Peyer's patch (tissue), 4 donors: ENCODE measurements at regions not wholly inside any gene's neighbourhood (a gene's known extent, or its start where the extent isn't known, plus 50 kb on each side); places are given as distances from the start of the nearest gene placed in this dataset.

Experiments used
- DNase-seq, 3 donors: peaks; one replicate each; pipeline ENCODE4 v3.0.0-alpha.2; 2017 to 2019
- H3K27ac ChIP-seq, 4 donors: fragments of 200-600 bp; sonication (generic); one replicate each; pipeline ENCODE4 v1.5.1; 2016 to 2019
- H3K27me3 ChIP-seq, 2 donors: fragments of 200-600 bp; sonication (generic); one replicate each; pipeline ENCODE4 v1.5.1; 2019
- H3K36me3 ChIP-seq, 3 donors: fragments of 200-600 bp; sonication (generic); one replicate each; pipeline ENCODE4 v1.5.1; 2016 to 2019
- H3K4me1 ChIP-seq, 4 donors: fragments of 200-600 bp; sonication (generic); one replicate each; pipeline ENCODE4 v1.5.1; 2016 to 2019
- H3K4me3 ChIP-seq, 4 donors: fragments of 200-600 bp; sonication (generic); 1 replicate in 3 of 4; 2 replicates in 1 of 4; pipeline ENCODE4 v1.5.1; 2016 to 2019; ENCODE audit warnings: mild to moderate bottlenecking in 1 of 4
- H3K9me3 ChIP-seq, 4 donors: fragments of 200-600 bp; sonication (generic); one replicate each; pipeline ENCODE4 v1.5.1; 2016 to 2019; ENCODE audit warnings: mild to moderate bottlenecking in 1 of 4
- CTCF ChIP-seq, 6 experiments: fragments of 450-650 bp in 4 of 6; fragments of 200-600 bp in 2 of 6; sonication (generic) in 1 of 6; IDR thresholded peaks; one replicate each; pipeline ENCODE4 v1.5.1; 2017 to 2019; ENCODE audit warnings: antibody characterized with exemption in 6 of 6, mild to moderate bottlenecking in 3 of 6, moderate library complexity in 1 of 6
- POLR2A ChIP-seq, 2 donors: fragments of 450-650 bp; IDR thresholded peaks; one replicate each; pipeline ENCODE4 v1.5.1; 2017; ENCODE audit warnings: antibody characterized with exemption in 2 of 2, mild to moderate bottlenecking in 2 of 2, moderate library complexity in 2 of 2

- no peaks in the 10 kb centered on the region for H3K9me3 ChIP-seq
- H3K27me3 ChIP-seq = no peaks in the 10 kb centered on the region
- no peak for DNase-seq
- TF ChIP-seq POLR2A (IDR thresholded peaks at IDR 0.05) (no peak), CTCF (IDR thresholded peaks at IDR 0.05) (no peak)
- no peak overlapping the region for H3K27ac ChIP-seq
- no peak overlapping the region for H3K4me3 ChIP-seq
- no peaks in the 10 kb centered on the region for H3K4me1 ChIP-seq
- no peaks in the 10 kb centered on the region for H3K36me3 ChIP-seq
These were observed 165.9 kb downstream of the ACTL8 start for GRCh38 chr1:17920881-17921640.

GRCh38 chr1:17922833-17923232 lies 167.7 kb downstream of the ACTL8 start:
- peak in 2 of 3 donors; percentile 25 to 59 for DNase-seq
- Histone ChIP-seq H3K27ac (no peak overlapping the region), H3K27me3 (no peaks in the 10 kb centered on the region), H3K36me3 (no peaks in the 10 kb centered on the region), H3K4me1 (no peaks in the 10 kb centered on the region), H3K9me3 (no peaks in the 10 kb centered on the region), H3K4me3 (no peak overlapping the region)
- TF ChIP-seq POLR2A (IDR thresholded peaks at IDR 0.05) = no peak
- TF ChIP-seq CTCF (IDR thresholded peaks at IDR 0.05) = peak in 3 of 6 experiments; percentile 27 to 34 (median 27)

- Histone ChIP-seq H3K27ac (no peak overlapping the region), H3K9me3 (no peaks in the 10 kb centered on the region), H3K36me3 (no peaks in the 10 kb centered on the region), H3K4me1 (no peaks in the 10 kb centered on the region), H3K4me3 (no peak overlapping the region), H3K27me3 (no peaks in the 10 kb centered on the region)
- TF ChIP-seq POLR2A (IDR thresholded peaks at IDR 0.05) = no peak
- no peak for TF ChIP-seq CTCF (IDR thresholded peaks at IDR 0.05)
- DNase-seq = no peak
These were observed 168.5 kb downstream of the ACTL8 start for GRCh38 chr1:17923666-17924065.

DNA sequence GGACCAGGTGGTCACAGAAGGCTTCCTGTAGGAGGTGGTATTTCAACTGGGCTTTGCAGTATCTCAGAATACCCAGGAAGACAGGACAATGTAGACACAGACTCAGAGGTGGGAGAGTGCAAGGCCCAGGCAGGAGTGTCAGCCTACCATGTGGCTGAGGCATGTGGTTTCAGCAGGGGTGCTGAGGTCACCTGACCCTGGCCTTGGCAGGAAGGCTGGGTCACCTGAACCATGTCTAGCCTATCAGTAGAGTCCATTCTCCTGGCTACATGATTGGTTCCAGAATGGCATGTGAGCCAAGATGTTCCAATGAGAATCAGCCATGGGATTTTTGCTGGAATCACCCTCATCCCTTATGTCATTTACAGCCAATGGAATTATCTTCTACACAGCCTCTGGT lies 169.4 kb downstream of the ACTL8 start:
- H3K36me3 ChIP-seq = no peaks in the 10 kb centered on the region
- no peaks in the 10 kb centered on the region for H3K9me3 ChIP-seq
- no peak overlapping the region for H3K27ac ChIP-seq
- H3K4me3 ChIP-seq = no peak overlapping the region
- DNase-seq = no peak
- TF ChIP-seq CTCF (IDR thresholded peaks at IDR 0.05) (no peak), POLR2A (IDR thresholded peaks at IDR 0.05) (no peak)
- no peaks in the 10 kb centered on the region for H3K27me3 ChIP-seq
- H3K4me1 ChIP-seq = no peaks in the 10 kb centered on the region

GRCh38 chr1:17925290-17926237 lies 170.4 kb downstream of the ACTL8 start:
- no peaks in the 10 kb centered on the region for H3K4me1 ChIP-seq
- no peaks in the 10 kb centered on the region for H3K9me3 ChIP-seq
- no peak overlapping the region for H3K4me3 ChIP-seq
- no peak for DNase-seq
- no peaks in the 10 kb centered on the region for H3K36me3 ChIP-seq
- H3K27me3 ChIP-seq = no peaks in the 10 kb centered on the region
- no peak overlapping the region for H3K27ac ChIP-seq
- no peak for TF ChIP-seq CTCF (IDR thresholded peaks at IDR 0.05)
- no peak for TF ChIP-seq POLR2A (IDR thresholded peaks at IDR 0.05)
